ENCODE measurements at regions not wholly inside any gene's neighbourhood (a gene's known extent, or its start where the extent isn't known, plus 50 kb on each side); places are given as distances from the start of the nearest gene placed in this dataset.

DNA sequence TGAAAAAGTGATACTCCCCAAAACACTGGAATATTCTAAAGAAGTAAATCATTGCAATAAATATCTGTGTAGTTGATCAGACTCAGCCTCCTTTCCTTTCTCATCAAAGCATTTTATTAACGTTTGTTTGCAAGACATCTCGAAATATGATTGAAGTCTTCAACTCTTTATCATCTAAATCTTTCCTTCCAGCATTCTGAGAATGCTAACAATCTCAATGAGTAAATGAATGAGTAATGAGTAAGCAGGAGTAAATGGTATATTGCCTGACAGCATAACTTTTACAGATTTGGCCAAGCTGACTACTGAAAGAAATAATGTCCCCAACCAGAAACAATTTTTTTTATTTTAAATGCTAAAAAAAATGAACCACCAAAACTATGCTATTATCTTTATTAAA, 157.1 kb downstream of the SLCO4C1 start:
- Mint-ChIP-seq H3K27me3 (ENCODE audit: low read depth) (no peaks in the 10 kb centered on the region), H3K9me3 (no peaks in the 10 kb centered on the region), H3K27ac (no peak overlapping the region), H3K36me3 (ENCODE audit: insufficient read depth in 1 of 3, low read depth in 3 of 3) (no peaks in the 10 kb centered on the region), H3K4me3 (no peak overlapping the region), H3K4me1 (no peaks in the 10 kb centered on the region)
- H2AFZ ChIP-seq (ENCODE audit: low read length): no peak overlapping the region
- no peak overlapping the region for H3K4ac ChIP-seq (ENCODE audit: low read depth, low read length)
- no peak overlapping the region for H2AK5ac ChIP-seq (ENCODE audit: insufficient read length, low read length)
- H4K20me1 ChIP-seq (ENCODE audit: control insufficient read depth, insufficient read depth, insufficient read length): no peaks in the 10 kb centered on the region
- H3K79me1 ChIP-seq (ENCODE audit: insufficient read depth, low read depth, low read length, poor library complexity, severe bottlenecking): no peaks in the 10 kb centered on the region
- H3K23me2 ChIP-seq (ENCODE audit: insufficient read length, low read depth, low read length, poor library complexity, severe bottlenecking): no peaks in the 10 kb centered on the region
- H2BK120ac ChIP-seq (ENCODE audit: low read depth, low read length, poor library complexity, severe bottlenecking): no peak overlapping the region
- no peak overlapping the region for H2BK15ac ChIP-seq (ENCODE audit: low read depth, low read length)
- H3K9ac ChIP-seq (ENCODE audit: extremely low read depth, insufficient read length, low read length): no peak overlapping the region
- H3K79me2 ChIP-seq (ENCODE audit: insufficient read depth, low read length): no peaks in the 10 kb centered on the region
- H2BK5ac ChIP-seq (ENCODE audit: insufficient read length, low read length): no peak overlapping the region
- H3K18ac ChIP-seq (ENCODE audit: insufficient read length, low read depth, low read length): no peak overlapping the region
- no peak overlapping the region for H3K56ac ChIP-seq (ENCODE audit: insufficient read length, low read depth, low read length)
- H3T11ph ChIP-seq (ENCODE audit: low read length): no peak overlapping the region
- H3K4me2 ChIP-seq (ENCODE audit: insufficient read depth, insufficient read length, low read length): no peak overlapping the region
- DNase-seq: no peak
- H3K27me3 ChIP-seq (ENCODE audit: insufficient read depth, low read length): no peaks in the 10 kb centered on the region
- H4K5ac ChIP-seq (ENCODE audit: insufficient read length, low read depth, low read length): no peak overlapping the region
- no peak overlapping the region for H3K27ac ChIP-seq (ENCODE audit: insufficient read length, low read depth, low read length)
- H2BK20ac ChIP-seq (ENCODE audit: low read depth, low read length, poor library complexity, severe bottlenecking): no peak overlapping the region
- H3K4me1 ChIP-seq (ENCODE audit: insufficient read depth, low read length): no peaks in the 10 kb centered on the region
- WGBS (ENCODE audit: extremely low coverage, insufficient read length, low lambda C conversion rate): no CpG with 5 or more reads among the region's 2 CpGs
- no peak overlapping the region for H3K23ac ChIP-seq (ENCODE audit: insufficient read length, low read depth, low read length)
- H4K8ac ChIP-seq (replicated peaks; ENCODE audit: insufficient read length, low read depth, low read length): no peak overlapping the region
- no peaks in the 10 kb centered on the region for H3K9me3 ChIP-seq (ENCODE audit: control insufficient read depth, low read depth, low read length)
- no peak overlapping the region for H4K91ac ChIP-seq (ENCODE audit: insufficient read length, low read depth, low read length)
- no peak overlapping the region for H3K14ac ChIP-seq (ENCODE audit: insufficient read depth, low read length)
- no peak overlapping the region for H2BK12ac ChIP-seq (ENCODE audit: insufficient read length, low read depth, low read length)
- TF ChIP-seq, protein P1, sequence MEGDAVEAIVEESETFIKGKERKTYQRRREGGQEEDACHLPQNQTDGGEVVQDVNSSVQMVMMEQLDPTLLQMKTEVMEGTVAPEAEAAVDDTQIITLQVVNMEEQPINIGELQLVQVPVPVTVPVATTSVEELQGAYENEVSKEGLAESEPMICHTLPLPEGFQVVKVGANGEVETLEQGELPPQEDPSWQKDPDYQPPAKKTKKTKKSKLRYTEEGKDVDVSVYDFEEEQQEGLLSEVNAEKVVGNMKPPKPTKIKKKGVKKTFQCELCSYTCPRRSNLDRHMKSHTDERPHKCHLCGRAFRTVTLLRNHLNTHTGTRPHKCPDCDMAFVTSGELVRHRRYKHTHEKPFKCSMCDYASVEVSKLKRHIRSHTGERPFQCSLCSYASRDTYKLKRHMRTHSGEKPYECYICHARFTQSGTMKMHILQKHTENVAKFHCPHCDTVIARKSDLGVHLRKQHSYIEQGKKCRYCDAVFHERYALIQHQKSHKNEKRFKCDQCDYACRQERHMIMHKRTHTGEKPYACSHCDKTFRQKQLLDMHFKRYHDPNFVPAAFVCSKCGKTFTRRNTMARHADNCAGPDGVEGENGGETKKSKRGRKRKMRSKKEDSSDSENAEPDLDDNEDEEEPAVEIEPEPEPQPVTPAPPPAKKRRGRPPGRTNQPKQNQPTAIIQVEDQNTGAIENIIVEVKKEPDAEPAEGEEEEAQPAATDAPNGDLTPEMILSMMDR (conservative IDR thresholded peaks at IDR 0.05): no peak

Data from H9 (cell line).